ENCODE measurements at regions not wholly inside any gene's neighbourhood (a gene's known extent, or its start where the extent isn't known, plus 50 kb on each side); places are given as distances from the start of the nearest gene placed in this dataset.

DNA sequence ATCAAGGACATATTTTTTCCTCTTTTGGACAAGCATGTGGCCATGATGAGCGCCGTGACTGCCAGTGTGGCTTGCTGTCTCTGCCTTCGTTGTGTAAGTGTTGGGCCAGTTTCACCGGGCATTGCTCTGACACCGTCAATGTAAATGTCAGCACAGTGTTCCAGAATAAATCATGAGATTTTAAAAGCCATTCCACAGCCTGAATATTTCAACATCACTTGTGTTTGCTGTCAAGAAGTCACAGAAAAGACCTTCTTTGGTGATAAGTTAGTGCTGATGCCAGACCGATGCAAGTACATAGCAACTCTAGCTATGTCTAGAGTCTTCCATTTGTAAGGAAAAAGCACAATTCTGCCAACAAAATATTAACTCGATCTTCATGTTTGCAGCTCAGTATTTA is 467.8 kb downstream of the TBC1D22A start:
- TF ChIP-seq, protein P1, sequence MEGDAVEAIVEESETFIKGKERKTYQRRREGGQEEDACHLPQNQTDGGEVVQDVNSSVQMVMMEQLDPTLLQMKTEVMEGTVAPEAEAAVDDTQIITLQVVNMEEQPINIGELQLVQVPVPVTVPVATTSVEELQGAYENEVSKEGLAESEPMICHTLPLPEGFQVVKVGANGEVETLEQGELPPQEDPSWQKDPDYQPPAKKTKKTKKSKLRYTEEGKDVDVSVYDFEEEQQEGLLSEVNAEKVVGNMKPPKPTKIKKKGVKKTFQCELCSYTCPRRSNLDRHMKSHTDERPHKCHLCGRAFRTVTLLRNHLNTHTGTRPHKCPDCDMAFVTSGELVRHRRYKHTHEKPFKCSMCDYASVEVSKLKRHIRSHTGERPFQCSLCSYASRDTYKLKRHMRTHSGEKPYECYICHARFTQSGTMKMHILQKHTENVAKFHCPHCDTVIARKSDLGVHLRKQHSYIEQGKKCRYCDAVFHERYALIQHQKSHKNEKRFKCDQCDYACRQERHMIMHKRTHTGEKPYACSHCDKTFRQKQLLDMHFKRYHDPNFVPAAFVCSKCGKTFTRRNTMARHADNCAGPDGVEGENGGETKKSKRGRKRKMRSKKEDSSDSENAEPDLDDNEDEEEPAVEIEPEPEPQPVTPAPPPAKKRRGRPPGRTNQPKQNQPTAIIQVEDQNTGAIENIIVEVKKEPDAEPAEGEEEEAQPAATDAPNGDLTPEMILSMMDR (IDR thresholded peaks at IDR 0.05; ENCODE audit: insufficient read depth, missing control alignments), result no peak
- no peak for DNase-seq (ENCODE audit: insufficient read length, low spot score)
- no peak for FAIRE-seq

DNA sequence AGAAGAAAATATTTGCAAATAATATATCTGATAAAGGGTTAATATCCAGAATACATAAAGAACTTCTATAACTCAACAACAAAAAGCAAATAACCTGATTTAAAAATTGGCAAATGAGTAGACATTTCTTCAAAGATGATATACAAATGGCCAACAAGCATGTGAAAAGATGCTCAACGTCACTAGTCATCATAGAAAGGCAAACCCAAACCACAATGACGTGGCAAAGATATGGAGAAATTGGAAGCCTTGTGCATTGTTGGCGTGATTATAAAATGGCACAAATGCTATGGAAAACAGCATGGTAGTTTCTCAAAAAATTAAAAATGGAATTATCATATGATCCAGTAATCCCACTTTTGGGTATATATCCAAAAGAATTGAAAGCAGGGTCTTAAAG is 466.3 kb downstream of the TBC1D22A start:
- FAIRE-seq (no peak), DNase-seq (ENCODE audit: insufficient read length, low spot score) (no peak)
- TF ChIP-seq, protein P1 (IDR thresholded peaks at IDR 0.05; ENCODE audit: insufficient read depth, missing control alignments), result no peak

DNA sequence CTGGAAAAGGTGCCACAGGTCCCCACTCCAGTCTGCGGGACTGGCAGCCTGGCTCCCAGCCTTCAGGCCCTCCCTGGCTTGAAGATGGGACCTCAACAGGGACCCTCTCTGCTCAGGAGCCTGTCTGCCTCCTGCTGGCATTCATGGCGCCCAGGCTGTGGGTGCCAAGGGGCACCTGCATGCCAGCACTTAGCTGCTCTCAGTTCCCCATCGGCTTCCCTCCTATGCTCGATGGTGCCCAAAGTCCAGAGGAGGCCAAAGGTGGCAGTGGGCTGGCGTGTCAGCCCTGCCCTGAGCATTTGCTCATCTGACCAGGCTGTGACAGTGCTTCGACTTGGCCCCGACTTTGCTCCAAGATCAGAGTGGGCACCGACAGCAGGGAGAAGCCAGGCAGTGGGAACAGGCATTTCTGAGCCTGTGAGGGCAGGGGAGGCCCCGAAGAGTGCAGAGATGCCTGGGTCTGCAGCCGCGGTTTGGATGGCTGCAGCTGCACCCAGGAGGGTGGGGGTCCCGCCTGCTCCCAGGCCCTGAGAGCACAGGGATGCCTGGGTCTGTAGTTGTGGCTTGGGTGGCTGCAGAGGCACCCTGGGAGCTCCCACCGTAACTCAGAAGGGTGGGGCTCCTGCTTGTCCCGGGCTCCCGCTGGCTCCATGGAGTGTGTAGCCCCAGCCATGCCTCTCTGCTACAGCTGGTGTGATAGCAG is 463.6 kb downstream of the TBC1D22A start:
- TF ChIP-seq, protein P1 (IDR thresholded peaks at IDR 0.05; ENCODE audit: insufficient read depth, missing control alignments), result no peak
- FAIRE-seq (no peak), DNase-seq (ENCODE audit: insufficient read length, low spot score) (no peak)

DNA sequence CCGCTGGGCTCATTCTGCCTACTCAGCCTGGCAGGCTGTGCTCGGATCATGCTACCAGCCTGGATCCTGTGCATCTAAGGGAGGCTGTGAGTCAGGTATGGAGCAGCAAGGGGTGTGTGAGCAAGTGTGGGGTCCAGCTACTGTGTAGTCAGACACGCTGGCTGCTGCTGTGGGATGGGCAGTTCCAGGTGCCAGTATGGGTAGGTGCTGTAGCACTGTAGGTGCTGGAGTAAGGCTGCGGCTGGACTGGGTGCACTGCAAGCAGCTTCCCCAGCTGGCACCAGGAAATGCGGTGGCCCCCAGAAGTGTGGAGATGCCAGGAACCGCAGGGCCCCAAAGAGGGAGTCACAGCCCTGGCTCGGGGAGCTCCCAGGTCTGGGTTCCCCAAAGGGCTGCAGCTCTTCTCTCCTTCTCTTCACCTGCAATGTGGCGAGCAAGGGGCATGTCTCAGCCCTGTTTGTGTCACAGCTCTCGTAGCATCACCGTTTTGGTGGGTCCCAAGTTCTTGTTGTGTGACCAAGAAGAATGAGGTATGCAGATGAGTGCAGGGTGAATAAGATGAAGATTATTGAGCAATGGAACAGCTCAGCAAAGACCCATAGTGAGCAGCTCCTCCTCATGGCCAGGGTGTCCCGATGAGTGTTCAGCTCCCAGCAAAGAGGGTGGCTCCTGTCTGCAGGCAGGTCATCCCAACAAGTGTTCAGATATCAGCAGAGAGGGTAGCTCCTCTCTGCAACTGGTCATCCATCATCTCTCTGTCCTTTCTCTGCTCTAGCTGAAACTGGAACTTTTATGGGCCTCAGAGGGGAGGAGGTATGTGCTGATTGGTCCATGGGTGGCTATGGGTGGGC is 462.9 kb downstream of the TBC1D22A start:
- FAIRE-seq, result no peak
- no peak for DNase-seq (ENCODE audit: insufficient read length, low spot score)
- TF ChIP-seq, protein P1 (IDR thresholded peaks at IDR 0.05; ENCODE audit: insufficient read depth, missing control alignments), result no peak

Measured in D721Med (cell line).